ENCODE measurements at regions not wholly inside any gene's neighbourhood (a gene's known extent, or its start where the extent isn't known, plus 50 kb on each side); places are given as distances from the start of the nearest gene placed in this dataset.
A peak's percentile ranks its signal among the peaks of the same experiment; 100 is the strongest.
"Not testable (repeated sequence)": the region's sequence is repeated elsewhere in the genome, so short reads cannot be mapped to it uniquely, and the experiment has no call there.

DNA sequence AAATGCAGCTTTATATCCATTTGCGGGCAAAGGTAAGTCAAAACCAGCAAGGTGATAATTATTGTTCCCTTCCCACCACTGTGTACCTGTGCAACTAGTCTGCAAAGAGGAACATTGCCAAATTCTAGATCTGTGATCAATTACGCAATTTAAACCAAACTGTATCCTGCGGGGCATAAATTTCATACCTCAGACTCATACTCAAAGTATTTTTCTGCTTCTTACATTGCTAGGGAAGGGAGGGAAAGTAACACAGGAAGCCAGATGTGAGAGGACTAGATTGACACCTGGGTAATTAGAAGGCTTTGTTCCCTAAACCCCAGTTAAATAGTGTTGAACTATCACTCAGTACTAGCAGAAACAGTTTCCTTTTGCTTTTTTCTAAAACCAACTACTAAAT is 240.2 kb upstream of the ZNF608 start:
- in situ Hi-C loops (cut with HindIII; ENCODE audit: low sequenced_read_pairs) = no loop called here
- TF ChIP-seq, protein P1, sequence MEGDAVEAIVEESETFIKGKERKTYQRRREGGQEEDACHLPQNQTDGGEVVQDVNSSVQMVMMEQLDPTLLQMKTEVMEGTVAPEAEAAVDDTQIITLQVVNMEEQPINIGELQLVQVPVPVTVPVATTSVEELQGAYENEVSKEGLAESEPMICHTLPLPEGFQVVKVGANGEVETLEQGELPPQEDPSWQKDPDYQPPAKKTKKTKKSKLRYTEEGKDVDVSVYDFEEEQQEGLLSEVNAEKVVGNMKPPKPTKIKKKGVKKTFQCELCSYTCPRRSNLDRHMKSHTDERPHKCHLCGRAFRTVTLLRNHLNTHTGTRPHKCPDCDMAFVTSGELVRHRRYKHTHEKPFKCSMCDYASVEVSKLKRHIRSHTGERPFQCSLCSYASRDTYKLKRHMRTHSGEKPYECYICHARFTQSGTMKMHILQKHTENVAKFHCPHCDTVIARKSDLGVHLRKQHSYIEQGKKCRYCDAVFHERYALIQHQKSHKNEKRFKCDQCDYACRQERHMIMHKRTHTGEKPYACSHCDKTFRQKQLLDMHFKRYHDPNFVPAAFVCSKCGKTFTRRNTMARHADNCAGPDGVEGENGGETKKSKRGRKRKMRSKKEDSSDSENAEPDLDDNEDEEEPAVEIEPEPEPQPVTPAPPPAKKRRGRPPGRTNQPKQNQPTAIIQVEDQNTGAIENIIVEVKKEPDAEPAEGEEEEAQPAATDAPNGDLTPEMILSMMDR (IDR thresholded peaks at IDR 0.05; ENCODE audit: low read depth, low read length, missing control alignments) = no peak
- DNase-seq (ENCODE audit: low read depth) = no peak
- H3K4me3 ChIP-seq (ENCODE audit: low read depth, low read length) = no peak overlapping the region

DNA sequence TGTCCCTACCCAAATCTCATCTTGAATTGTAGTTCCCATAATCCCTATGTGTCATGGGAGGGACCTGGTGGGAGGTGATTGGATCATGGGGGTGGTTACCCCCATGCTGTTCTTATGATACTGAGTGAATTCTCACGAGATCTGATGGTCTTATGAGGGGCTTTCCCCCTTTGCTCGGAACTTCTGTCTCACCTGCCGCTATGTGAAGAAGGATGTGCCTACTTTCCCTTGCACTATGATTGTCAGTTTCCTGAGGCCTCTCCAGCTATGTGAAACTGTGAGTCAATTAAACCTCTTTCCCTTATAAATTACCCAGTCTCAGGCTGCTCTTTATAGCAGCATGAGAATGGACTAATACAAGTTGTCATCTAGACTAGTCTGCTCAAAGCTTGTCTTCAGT is 241.3 kb upstream of the ZNF608 start:
- in situ Hi-C loops (cut with HindIII; ENCODE audit: low sequenced_read_pairs); DNase-seq (ENCODE audit: low read depth); H3K4me3 ChIP-seq (ENCODE audit: low read depth, low read length): not testable (repeated sequence)

DNA sequence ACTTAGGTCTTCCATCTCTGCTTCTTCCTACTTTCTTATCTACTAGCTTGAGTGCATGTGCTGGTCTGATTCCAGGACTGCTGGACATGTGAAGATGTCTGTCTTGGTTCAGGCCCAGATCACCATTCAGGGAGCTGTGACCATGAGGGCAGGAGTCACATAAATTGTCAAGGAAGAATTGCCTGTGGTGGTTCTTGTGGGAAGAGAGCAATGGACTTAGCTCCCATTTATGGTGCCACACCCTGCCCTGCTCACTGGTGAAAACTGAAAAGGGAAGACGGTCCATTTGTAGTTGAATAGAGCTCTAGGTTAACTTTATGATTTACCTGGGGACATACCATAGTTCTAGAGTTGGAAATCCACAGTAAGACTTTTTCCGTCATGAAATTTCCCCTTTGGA is 244.3 kb upstream of the ZNF608 start:
- no peak for DNase-seq (ENCODE audit: low read depth)
- in situ Hi-C loops (cut with HindIII; ENCODE audit: low sequenced_read_pairs) = no loop called here
- TF ChIP-seq, protein P1 (IDR thresholded peaks at IDR 0.05; ENCODE audit: low read depth, low read length, missing control alignments) = no peak
- no peak overlapping the region for H3K4me3 ChIP-seq (ENCODE audit: low read depth, low read length)

DNA sequence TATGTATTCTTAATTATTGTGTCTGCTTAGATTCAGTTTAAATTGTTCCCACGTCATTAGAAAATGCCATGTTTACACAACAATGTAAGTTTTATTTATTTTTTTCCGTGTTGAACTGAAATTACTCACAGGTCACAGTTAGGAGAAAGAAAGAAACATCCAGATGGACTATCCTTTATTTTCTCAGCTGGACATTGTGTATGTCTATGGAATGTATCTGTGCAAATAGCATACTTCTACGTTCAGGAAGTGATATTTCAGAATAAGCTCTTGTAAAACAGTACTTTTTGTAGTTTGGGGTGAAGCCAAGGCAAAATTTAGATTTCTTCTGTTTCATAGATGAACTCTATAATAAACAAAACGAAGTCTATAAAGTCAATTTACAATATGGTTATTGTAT is 249.0 kb upstream of the ZNF608 start:
- in situ Hi-C loops (cut with HindIII; ENCODE audit: low sequenced_read_pairs) = no loop called here
- TF ChIP-seq, protein P1 (IDR thresholded peaks at IDR 0.05; ENCODE audit: low read depth, low read length, missing control alignments) = no peak
- no peak for DNase-seq (ENCODE audit: low read depth)
- no peak overlapping the region for H3K4me3 ChIP-seq (ENCODE audit: low read depth, low read length)

DNA sequence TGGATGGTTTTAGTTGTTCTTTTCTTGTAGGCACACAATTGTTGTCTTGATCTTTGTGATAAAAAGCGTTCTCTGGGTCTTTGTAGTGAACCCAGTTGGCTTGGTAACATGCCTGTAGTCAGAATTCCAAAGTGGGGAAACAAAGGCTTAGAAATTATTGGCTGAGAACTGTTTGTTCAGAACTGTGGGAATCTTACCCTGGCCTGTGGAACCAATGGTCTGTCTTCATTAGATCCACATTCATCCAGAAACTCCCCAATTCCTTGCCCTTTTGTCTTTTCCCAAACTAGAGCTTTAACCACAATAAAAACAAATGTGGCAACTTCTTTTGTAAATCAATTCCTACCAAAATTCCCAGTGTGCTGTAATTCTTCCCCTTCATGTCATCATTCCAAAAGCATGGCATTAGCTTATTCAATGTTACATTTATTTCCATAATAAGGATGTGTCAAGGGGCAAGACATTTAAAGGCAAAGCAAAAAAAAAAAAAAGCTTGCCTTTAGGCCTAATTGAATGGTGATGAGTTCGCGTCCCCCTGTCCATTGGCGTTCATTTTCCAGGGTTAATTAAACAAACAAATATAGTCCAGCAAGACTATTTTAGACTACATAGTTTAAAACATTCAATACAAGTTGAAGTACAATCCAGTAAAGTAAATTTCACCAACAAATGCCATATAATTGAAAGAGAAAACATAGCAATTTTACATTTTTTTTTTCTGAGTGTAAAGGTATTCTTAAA is 249.8 kb upstream of the ZNF608 start:
- in situ Hi-C loops (cut with HindIII; ENCODE audit: low sequenced_read_pairs) = no loop called here
- peak; percentile 29 for DNase-seq (ENCODE audit: low read depth)
- no peak overlapping the region for H3K4me3 ChIP-seq (ENCODE audit: low read depth, low read length)
- TF ChIP-seq, protein P1 (IDR thresholded peaks at IDR 0.05; ENCODE audit: low read depth, low read length, missing control alignments) = no peak

DNA sequence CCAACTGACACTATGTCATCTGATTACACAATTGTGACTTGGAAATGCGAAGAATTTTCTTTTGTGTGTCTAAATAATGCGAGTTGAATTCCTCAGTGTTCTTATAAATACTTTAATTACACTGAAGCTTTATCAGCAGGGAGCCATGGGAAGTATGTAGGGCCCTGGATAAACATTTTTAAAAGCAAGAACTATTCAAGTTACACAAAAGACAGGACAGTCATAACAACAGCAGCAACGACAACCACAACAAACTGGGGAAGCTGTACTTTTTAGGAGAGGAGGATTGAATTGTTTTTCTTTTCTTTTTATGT is 250.3 kb upstream of the ZNF608 start:
- in situ Hi-C loops (cut with HindIII; ENCODE audit: low sequenced_read_pairs) = no loop called here
- peak; percentile 48 for DNase-seq (ENCODE audit: low read depth)
- no peak overlapping the region for H3K4me3 ChIP-seq (ENCODE audit: low read depth, low read length)
- TF ChIP-seq, protein P1 (IDR thresholded peaks at IDR 0.05; ENCODE audit: low read depth, low read length, missing control alignments) = no peak

DNA sequence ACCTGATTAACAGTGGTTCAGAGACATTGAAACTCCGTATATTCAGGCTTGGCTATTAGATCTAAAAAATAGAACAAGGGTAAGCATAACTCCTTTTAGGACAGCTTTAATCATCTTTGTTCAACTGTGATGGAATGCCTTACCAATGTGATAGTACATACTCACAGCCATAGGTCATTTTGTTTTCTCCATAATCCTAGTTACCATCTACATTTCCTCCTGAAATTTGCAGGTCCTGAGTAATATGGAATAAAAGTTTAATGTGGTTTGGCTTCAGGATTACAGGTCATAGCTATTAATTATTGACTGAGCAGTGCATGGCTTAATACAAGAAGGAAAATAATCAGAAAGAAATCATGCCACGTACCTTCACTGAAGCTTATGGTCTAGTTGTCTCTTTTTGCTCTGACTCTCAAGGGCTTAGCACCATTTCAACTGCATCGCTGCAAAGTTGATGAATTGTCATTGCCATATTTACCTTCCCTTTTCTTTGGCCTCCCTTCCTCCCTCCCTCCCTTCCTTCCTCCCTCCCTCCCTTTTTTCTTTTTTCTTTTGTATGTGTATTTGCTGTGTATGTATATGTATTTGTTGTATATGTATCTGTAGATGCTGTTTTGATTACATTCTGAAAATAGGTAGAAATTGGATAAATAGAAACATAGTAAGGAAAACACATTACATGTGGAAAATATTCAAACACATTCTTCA is 250.9 kb upstream of the ZNF608 start:
- in situ Hi-C loops (cut with HindIII; ENCODE audit: low sequenced_read_pairs) = no loop called here
- no peak overlapping the region for H3K4me3 ChIP-seq (ENCODE audit: low read depth, low read length)
- no peak for DNase-seq (ENCODE audit: low read depth)
- TF ChIP-seq, protein P1 (IDR thresholded peaks at IDR 0.05; ENCODE audit: low read depth, low read length, missing control alignments) = no peak
